ENCODE measurements at regions not wholly inside any gene's neighbourhood (a gene's known extent, or its start where the extent isn't known, plus 50 kb on each side); places are given as distances from the start of the nearest gene placed in this dataset.

- TF ChIP-seq ZNF615 (CRISPR knock-in tag; IDR thresholded peaks at IDR 0.05; ENCODE audit: borderline replicate concordance), result no peak
- 0 out of 2 replicates have a peak, but pooled peaks have one; percentile 39 for TF ChIP-seq ZSCAN29 (CRISPR knock-in tag; conservative IDR thresholded peaks at IDR 0.05)
- TF ChIP-seq ARNTL (CRISPR knock-in tag; IDR thresholded peaks at IDR 0.05), result peak; percentile 66; the same call in 1 of the 2 replicates
- TF ChIP-seq ZNF549 (CRISPR knock-in tag; IDR thresholded peaks at IDR 0.05), result no peak
- no peak for TF ChIP-seq POGK (CRISPR knock-in tag; conservative IDR thresholded peaks at IDR 0.05)
- TF ChIP-seq ZNF335 (CRISPR knock-in tag; IDR thresholded peaks at IDR 0.05), result 0 out of 2 replicates have a peak, but pooled peaks have one; percentile 33
- TF ChIP-seq ZNF547 (CRISPR knock-in tag; IDR thresholded peaks at IDR 0.05), result no peak
- TF ChIP-seq BCL6 (CRISPR knock-in tag; IDR thresholded peaks at IDR 0.05), result no peak; the same call in 1 of the 2 replicates
- no peak for TF ChIP-seq GPN1 (CRISPR knock-in tag; IDR thresholded peaks at IDR 0.05; ENCODE audit: borderline replicate concordance)
- TF ChIP-seq, protein P1, sequence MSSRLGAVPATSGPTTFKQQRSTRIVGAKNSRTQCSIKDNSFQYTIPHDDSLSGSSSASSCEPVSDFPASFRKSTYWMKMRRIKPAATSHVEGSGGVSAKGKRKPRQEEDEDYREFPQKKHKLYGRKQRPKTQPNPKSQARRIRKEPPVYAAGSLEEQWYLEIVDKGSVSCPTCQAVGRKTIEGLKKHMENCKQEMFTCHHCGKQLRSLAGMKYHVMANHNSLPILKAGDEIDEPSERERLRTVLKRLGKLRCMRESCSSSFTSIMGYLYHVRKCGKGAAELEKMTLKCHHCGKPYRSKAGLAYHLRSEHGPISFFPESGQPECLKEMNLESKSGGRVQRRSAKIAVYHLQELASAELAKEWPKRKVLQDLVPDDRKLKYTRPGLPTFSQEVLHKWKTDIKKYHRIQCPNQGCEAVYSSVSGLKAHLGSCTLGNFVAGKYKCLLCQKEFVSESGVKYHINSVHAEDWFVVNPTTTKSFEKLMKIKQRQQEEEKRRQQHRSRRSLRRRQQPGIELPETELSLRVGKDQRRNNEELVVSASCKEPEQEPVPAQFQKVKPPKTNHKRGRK (CRISPR knock-in tag; IDR thresholded peaks at IDR 0.05), result no peak
- TF ChIP-seq ZNF597 (CRISPR knock-in tag; IDR thresholded peaks at IDR 0.05), result no peak
- TF ChIP-seq ZNF512B (CRISPR knock-in tag; IDR thresholded peaks at IDR 0.05; ENCODE audit: borderline replicate concordance), result no peak
- TF ChIP-seq MXI1 (IDR thresholded peaks at IDR 0.05; ENCODE audit: borderline replicate concordance, low read depth, low read length), result no peak; the same call in 2 of the 3 replicates
- TF ChIP-seq NR3C1 (CRISPR knock-in tag; IDR thresholded peaks at IDR 0.05), result no peak
- no peak for TF ChIP-seq ZIK1 (CRISPR knock-in tag; IDR thresholded peaks at IDR 0.05; ENCODE audit: borderline replicate concordance, low read depth)
- no peak for TF ChIP-seq CENPX (CRISPR knock-in tag; IDR thresholded peaks at IDR 0.05)
- TF ChIP-seq, protein P2, sequence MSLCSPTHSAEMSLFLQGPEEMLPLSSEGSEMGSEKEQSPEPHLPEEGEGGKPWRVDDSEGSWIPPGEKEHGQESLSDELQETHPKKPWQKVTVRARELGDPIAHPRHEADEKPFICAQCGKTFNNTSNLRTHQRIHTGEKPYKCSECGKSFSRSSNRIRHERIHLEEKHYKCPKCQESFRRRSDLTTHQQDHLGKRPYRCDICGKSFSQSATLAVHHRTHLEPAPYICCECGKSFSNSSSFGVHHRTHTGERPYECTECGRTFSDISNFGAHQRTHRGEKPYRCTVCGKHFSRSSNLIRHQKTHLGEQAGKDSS (CRISPR knock-in tag; IDR thresholded peaks at IDR 0.05; ENCODE audit: borderline replicate concordance, low read depth), result peak; percentile 92; the same call in 1 of the 2 replicates
- no peak for TF ChIP-seq MED8 (CRISPR knock-in tag; IDR thresholded peaks at IDR 0.05; ENCODE audit: insufficient replicate concordance)
- TF ChIP-seq ELF4 (CRISPR knock-in tag; IDR thresholded peaks at IDR 0.05; ENCODE audit: borderline replicate concordance), result no peak
- TF ChIP-seq PPARG (CRISPR knock-in tag; conservative IDR thresholded peaks at IDR 0.05), result no peak
Observed at GRCh38 chr17:77304746-77305473, 164.1 kb downstream of the SEC14L1 start (continued).

All from HepG2 (cell line).